ENCODE measurements at regions not wholly inside any gene's neighbourhood (a gene's known extent, or its start where the extent isn't known, plus 50 kb on each side); places are given as distances from the start of the nearest gene placed in this dataset.

DNA sequence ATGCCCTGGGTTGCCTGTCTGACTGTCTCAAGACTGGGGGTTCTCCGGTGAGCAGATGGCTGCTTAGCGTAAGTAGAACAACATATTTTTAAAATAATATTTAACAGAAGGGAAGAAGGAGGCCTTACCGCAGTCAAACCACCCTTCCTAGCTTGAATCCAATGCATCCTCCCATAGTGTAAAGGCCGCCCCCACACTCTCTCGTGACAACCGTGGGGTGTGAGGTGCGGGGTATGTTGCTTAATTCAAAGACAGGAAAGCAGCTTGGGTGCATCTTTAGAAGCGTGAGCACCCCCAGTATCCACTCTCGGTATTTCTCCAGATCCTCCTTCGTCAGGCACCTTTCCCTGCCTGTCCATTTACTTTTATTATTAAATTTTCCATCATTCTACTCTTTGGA is 501.2 kb upstream of the CDH4 start:
- no peak overlapping the region for H3K27ac ChIP-seq
- H3K27me3 ChIP-seq = peaks cover 19% of the 10 kb centered on the region
- H3K4me1 ChIP-seq = no peaks in the 10 kb centered on the region
- no peak overlapping the region for H3K4me3 ChIP-seq
- no peaks in the 10 kb centered on the region for H3K36me3 ChIP-seq
- H3K9me3 ChIP-seq (replicated peaks) = no peaks in the 10 kb centered on the region
- DNase-seq = no peak

DNA sequence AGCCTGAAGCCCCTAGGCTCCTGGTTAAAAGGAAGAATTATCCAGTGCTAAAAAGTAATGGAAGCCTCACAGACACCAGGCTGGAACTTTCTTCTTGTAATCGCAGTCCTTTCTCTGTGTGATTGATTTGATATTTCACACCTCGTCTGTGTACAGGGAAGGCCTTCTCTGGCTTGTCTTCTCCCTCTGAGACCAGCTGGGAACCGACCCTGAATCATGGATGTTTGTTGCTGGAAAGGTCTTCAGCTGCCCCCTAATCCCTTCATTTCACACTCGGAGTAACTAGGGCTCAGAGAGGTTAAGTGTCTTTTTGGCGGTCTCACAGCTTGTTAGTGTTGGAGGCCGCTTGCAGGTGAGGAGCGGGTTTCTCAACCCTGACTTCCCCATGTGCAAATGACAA is 500.2 kb upstream of the CDH4 start:
- Histone ChIP-seq H3K4me3 (no peak overlapping the region), H3K9me3 (replicated peaks) (no peaks in the 10 kb centered on the region), H3K27ac (no peak overlapping the region), H3K36me3 (no peaks in the 10 kb centered on the region), H3K4me1 (no peaks in the 10 kb centered on the region), H3K27me3 (peaks cover 19% of the 10 kb centered on the region)
- DNase-seq = no peak

DNA sequence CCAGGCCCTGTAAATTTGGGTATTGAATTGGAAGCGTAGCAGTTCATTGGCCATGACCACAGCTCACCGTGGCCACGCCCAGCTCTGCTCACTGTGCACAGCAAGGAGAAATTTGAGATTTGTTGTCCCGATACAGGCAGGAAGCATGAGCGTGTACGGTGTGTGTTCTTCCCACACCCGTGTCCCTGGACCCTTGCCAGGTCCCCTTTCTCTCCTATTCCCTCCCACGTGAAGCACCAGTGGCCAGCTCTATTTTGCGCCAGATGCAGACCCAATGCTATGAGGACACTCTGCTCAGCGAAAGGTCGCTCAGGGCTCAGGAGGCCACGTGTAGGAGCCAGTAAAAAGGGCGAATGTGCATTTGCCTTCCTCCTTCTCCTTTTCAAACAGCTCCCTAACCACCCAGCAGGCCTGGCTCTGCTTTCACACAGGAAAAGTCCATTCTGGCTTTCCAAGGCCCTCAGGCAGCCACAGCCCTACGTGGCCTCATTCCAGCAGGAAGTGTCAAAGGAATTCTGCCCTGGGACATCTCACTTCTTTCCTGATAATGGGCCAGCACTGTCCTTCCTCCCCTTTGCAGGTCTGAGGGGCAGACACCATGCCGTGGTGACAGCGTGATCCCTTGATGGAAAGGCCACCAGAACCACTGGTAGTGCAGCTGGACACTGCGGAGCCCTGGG is 499.2 kb upstream of the CDH4 start:
- Histone ChIP-seq H3K9me3 (replicated peaks) (no peaks in the 10 kb centered on the region), H3K27ac (no peak overlapping the region), H3K36me3 (no peaks in the 10 kb centered on the region), H3K4me1 (no peaks in the 10 kb centered on the region), H3K27me3 (peaks cover 12% of the 10 kb centered on the region; the same call in 1 of the 2 replicates), H3K4me3 (no peak overlapping the region)
- peak in 1 of 2 experiments; percentile 27 for DNase-seq

DNA sequence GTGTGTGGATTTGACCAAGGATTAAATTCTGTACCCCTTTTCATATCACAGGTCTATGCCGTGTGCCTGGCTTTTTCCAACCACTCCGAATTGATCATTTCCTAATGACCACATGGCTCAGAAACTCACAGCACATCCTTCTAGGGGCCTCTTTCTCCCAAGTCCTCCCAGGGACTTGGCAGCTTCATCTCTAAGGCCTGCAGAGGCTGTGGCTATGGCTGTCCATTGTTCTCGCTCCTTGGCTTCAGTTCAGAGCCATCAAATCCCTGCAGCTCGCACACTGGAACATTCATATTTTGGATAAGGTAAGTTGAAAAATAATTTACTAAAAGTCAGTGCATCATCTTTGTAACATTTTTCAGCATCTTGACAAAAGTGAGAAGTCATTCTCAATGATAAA is 497.2 kb upstream of the CDH4 start:
- no peak overlapping the region for H3K27ac ChIP-seq
- H3K4me3 ChIP-seq = no peak overlapping the region
- no peak for DNase-seq
- no peaks in the 10 kb centered on the region for H3K4me1 ChIP-seq
- H3K27me3 ChIP-seq = peaks cover 9% of the 10 kb centered on the region; the same call in 1 of the 2 replicates
- H3K36me3 ChIP-seq = no peaks in the 10 kb centered on the region
- no peaks in the 10 kb centered on the region for H3K9me3 ChIP-seq (replicated peaks)

DNA sequence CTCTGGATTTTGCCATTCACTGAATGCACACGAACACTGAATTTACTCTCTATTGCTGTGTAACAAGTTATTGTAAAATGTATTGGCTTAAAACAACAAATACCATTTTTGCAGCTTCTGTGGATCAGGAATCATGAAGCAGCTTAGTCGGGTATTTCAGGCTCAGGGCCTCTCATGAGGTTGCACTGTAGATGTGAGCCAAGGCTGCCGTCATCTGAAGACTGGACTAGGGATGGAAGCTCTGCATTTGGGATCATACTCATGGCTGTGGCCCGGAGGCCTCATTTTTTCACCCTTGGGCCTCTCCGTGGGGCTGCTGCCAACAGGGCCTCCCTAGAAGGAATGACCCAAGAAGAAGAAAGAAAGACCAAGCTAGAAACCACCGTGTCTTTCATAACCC is 492.4 kb upstream of the CDH4 start:
- H3K36me3 ChIP-seq = no peaks in the 10 kb centered on the region
- no peaks in the 10 kb centered on the region for H3K4me1 ChIP-seq
- no peaks in the 10 kb centered on the region for H3K9me3 ChIP-seq (replicated peaks)
- H3K27ac ChIP-seq = no peak overlapping the region
- H3K4me3 ChIP-seq = no peak overlapping the region
- H3K27me3 ChIP-seq = peaks cover 21% of the 10 kb centered on the region; the same call in 1 of the 2 replicates
- DNase-seq = no peak

DNA sequence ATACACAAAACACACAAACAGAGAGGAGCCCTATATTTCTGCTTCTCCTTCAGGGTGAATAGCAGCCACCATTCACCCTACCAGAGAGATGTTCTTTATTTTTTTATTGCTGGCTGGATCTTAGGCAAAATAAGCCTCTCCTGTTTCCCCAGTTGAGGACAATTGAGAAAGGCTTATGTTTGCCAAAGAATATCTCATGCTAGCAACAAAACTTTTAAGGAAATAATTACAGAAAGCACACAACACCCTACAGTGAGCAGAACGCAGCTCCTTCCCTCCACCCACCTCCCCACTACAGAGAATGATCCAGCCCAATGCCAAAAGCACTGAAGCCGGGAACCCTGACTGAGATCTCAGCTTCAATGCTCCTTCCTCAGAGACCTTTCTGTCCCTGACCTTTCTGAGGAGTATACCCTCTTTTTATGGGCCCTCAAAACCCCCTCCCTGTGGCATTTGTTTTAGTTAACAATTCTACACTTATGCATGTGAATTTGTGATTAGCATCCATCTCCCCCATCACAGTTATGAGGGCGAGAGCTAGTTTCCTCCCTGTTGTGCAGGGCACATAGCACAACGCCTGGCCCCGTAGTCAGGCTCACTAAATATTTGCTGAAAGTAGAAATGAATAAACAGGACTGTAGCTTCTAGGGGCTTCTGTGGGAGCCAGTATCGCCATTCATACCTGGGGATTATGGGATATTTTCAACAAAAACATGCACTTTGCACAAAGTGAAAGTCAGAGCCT is 491.6 kb upstream of the CDH4 start:
- H3K27ac ChIP-seq = no peak overlapping the region
- no peak for DNase-seq
- peaks cover 26% of the 10 kb centered on the region; the same call in 1 of the 2 replicates for H3K27me3 ChIP-seq
- H3K36me3 ChIP-seq = no peaks in the 10 kb centered on the region
- no peak overlapping the region for H3K4me3 ChIP-seq
- no peaks in the 10 kb centered on the region for H3K9me3 ChIP-seq (replicated peaks)
- no peaks in the 10 kb centered on the region for H3K4me1 ChIP-seq

DNA sequence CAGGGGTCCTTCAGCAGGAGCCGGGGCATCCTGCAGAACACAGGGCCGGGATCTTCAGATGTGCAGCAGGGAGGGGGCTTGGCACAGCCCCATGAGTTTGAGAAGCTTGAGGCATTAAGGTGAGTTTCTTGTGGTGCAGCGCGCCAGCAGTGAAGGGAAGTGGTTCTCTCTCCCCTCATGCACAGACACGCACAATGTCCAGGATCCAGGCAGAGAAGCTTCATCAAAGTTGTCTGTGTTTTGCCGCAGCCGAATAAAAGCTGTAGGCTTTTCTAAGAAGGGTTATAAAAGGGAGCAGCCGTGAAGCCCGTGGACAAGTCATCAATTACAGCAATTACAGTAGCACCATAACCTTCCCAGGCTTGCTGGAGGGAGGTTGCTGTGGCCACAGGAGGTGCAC is 491.0 kb upstream of the CDH4 start:
- Histone ChIP-seq H3K27ac (no peak overlapping the region), H3K4me3 (no peak overlapping the region)

DNA sequence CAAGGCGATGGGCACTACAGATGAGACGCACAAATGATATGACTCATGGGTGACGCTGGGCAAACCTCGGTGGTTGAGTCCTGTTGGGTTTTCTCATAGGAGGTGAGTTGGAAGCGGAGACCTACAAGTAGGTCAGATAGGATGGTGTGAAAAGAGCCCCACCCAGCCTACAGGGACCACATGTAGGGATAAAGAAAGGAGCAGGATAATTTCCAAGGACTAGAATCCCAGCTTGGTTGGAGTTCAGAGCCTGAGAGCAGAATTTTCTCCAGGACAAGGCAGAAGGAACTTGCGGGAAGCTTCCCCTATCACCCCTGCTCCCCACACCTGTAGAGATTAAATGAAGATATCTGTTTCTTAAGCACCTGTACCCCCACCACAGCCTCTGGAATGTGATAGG is 489.7 kb upstream of the CDH4 start:
- H3K4me1 ChIP-seq = no peaks in the 10 kb centered on the region
- no peak overlapping the region for H3K27ac ChIP-seq

More for the DNA sequence above, 491.0 kb upstream of the CDH4 start:
- no peak for DNase-seq
- no peaks in the 10 kb centered on the region for H3K4me1 ChIP-seq
- H3K9me3 ChIP-seq (replicated peaks) = no peaks in the 10 kb centered on the region
- H3K36me3 ChIP-seq = no peaks in the 10 kb centered on the region
- peaks cover 30% of the 10 kb centered on the region; the same call in 1 of the 2 replicates for H3K27me3 ChIP-seq

DNA sequence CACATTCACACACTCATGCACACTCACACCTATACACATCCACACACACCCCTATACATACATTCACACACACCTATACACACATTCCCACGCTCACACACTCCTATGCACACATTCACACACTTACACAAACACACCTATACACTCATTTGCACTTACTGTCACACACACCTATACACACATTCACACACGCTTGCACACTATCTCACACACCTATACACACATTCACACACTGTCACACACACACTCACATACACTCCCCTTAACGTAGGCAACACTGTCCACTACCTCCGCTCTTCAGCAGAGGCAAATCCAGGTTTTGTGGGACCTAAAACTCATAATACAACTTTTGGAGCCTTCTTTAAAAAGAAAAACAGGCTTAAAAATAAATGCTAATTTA is 487.7 kb upstream of the CDH4 start:
- H3K27ac ChIP-seq = no peak overlapping the region
- H3K9me3 ChIP-seq (replicated peaks) = no peaks in the 10 kb centered on the region
- DNase-seq = no peak
- H3K4me1 ChIP-seq = no peaks in the 10 kb centered on the region
- H3K36me3 ChIP-seq = no peaks in the 10 kb centered on the region
- no peak overlapping the region for H3K4me3 ChIP-seq
- H3K27me3 ChIP-seq = peaks cover 26% of the 10 kb centered on the region; the same call in 1 of the 2 replicates

More for the DNA sequence above, 489.7 kb upstream of the CDH4 start:
- no peaks in the 10 kb centered on the region for H3K9me3 ChIP-seq (replicated peaks)
- DNase-seq = no peak
- H3K27me3 ChIP-seq = peaks cover 30% of the 10 kb centered on the region; the same call in 1 of the 2 replicates
- no peaks in the 10 kb centered on the region for H3K36me3 ChIP-seq
- no peak overlapping the region for H3K4me3 ChIP-seq

DNA sequence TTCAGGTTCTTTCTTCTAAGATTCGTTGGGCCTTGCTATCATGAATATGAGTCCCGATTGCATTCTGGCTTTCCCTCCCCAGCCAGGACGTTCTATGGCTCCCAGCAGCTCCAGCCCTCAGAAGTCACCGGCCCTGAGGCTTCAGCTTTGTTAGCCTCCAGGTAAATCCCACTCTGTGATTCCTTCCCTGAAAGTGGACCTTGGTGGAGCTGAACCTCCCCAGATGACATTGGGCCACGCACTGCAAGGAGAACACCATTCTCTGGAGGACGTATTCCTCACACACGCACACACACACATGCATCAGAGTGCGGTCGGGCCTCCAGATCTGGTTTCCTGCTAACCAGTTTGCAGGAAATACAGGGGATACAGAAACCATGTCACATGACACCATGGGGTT is 487.3 kb upstream of the CDH4 start:
- Histone ChIP-seq H3K27ac (no peak overlapping the region), H3K27me3 (peaks cover 26% of the 10 kb centered on the region; the same call in 1 of the 2 replicates), H3K4me3 (no peak overlapping the region), H3K4me1 (no peaks in the 10 kb centered on the region), H3K36me3 (no peaks in the 10 kb centered on the region), H3K9me3 (replicated peaks) (no peaks in the 10 kb centered on the region)
- DNase-seq = peak in 1 of 2 experiments; percentile 20

DNA sequence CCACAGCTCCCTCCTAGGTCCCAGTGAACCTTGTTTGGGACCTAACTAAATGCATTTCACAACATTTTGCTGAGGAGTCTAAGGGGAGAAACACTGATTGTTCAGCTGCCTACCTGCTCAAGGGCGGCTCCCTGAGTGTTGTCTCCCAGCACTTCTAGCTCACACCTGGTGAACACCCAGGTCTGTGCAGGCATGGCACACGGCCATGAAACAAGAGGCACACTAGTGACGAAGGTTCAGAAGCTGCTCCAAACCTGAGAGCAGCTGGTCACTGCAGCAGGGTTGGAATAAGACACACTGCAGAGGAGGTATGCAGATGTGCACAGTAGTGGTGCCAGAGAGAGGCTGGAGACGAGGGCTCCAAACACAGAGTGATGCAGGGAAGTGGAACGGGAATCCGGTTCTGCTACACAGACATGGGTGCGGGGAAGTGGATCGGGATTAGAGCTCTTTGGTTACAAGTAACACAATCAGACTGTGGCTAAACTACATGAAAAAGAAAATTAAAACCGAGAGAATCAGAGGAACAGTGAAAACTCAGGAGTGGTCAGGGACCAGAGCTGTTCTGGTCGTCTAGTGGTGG is 486.1 kb upstream of the CDH4 start:
- H3K36me3 ChIP-seq = no peaks in the 10 kb centered on the region
- H3K9me3 ChIP-seq (replicated peaks) = no peaks in the 10 kb centered on the region
- H3K27me3 ChIP-seq = peaks cover 20% of the 10 kb centered on the region; the same call in 1 of the 2 replicates
- H3K4me3 ChIP-seq = no peak overlapping the region
- no peaks in the 10 kb centered on the region for H3K4me1 ChIP-seq
- DNase-seq = no peak
- H3K27ac ChIP-seq = no peak overlapping the region

DNA sequence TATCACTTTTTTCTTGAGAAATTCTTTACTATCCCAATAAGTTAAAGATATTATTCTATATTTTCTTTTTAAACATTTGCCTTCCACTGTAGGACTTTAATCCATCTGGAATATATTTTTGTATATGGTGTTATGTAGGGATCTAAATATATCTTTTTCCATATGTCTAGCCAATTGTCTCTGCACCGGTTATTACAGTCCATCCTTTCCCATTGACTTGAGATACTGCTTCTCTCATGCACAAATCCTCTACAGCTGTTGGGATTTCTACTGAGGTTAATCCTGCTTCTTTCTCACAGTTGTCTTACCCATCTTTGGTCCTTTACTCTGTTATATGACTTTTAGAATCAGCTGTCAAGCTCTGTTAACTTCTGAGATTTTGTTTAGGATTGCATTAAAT is 483.8 kb upstream of the CDH4 start:
- Histone ChIP-seq H3K27ac (no peak overlapping the region), H3K9me3 (replicated peaks) (no peaks in the 10 kb centered on the region), H3K27me3 (peaks cover 13% of the 10 kb centered on the region; the same call in 1 of the 2 replicates), H3K36me3 (no peaks in the 10 kb centered on the region), H3K4me1 (no peaks in the 10 kb centered on the region), H3K4me3 (no peak overlapping the region)
- peak in 1 of 2 experiments; percentile 29 for DNase-seq

DNA sequence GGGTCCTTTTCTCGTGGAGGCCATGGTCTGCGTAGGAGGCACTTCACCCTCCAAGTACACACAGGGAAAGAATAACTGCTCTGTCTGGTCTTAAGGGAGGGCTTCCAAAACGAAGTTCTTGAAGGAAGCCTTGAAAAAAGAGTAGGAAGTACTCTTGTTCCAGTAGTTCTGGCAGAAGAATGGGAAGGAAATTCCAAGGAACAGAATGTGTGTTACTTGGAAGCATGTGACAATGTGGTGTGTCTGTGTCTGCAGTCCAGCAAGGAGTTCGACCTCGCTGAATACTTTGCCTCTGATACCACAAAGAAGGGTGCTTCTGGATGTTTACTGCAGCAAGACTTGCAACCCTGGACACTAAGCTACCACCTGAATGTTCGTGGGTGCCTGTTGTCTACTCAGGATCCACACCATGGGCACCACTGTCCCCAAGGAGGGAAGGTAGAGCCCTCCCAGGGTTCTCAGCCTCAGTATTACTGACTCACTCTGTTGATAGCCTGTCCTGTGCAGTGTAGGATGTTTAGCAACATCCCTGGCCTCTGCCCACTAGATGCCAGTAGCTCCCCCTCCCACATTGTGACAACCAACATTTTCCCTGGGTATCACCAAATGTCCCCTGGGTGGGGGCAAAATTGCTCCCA is 471.6 kb upstream of the CDH4 start:
- H3K27ac ChIP-seq = no peak overlapping the region

DNA sequence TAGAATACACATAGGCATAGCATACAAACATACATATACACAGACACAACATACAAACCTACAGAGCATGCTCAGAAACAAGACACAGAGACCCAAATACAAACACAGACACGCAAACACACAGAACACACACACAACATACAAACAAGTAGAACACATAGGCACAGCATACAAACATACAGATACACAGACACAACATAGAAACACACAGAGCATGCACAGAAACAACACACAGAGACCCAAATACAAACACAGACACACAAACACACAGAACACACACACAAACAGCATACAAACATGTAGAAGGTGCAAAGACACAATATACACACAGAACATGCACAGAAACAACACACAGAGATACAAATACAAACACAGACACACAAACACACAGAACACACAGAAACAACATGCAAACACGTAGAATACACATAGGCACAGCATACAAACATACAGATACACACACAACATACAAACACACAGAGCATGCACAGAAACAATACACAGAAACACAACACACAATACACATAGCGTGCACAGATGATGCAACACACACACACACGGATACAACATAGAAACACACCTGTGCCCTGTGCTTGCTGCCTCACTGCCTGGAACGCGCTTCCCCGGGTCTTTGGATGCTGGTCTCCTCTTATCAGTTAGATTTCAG is 469.0 kb upstream of the CDH4 start:
- DNase-seq = no peak
- H3K4me3 ChIP-seq = no peak overlapping the region
- H3K27ac ChIP-seq = no peak overlapping the region
- H3K36me3 ChIP-seq = no peaks in the 10 kb centered on the region
- no peaks in the 10 kb centered on the region for H3K9me3 ChIP-seq (replicated peaks)
- H3K4me1 ChIP-seq = no peaks in the 10 kb centered on the region
- H3K27me3 ChIP-seq = peaks cover 27% of the 10 kb centered on the region

More for the DNA sequence above, 471.6 kb upstream of the CDH4 start:
- no peaks in the 10 kb centered on the region for H3K36me3 ChIP-seq
- H3K9me3 ChIP-seq (replicated peaks) = no peaks in the 10 kb centered on the region
- no peak for DNase-seq
- no peaks in the 10 kb centered on the region for H3K4me1 ChIP-seq
- H3K4me3 ChIP-seq = no peak overlapping the region
- H3K27me3 ChIP-seq = peaks cover 19% of the 10 kb centered on the region
